Hematopoietic multipotent progenitor cell treated with erythropoietin and hydrocortisone succinate and interleukin-3 and kit ligand, for 17 days (in vitro differentiated cells): ENCODE measurements at regions not wholly inside any gene's neighbourhood (a gene's known extent, or its start where the extent isn't known, plus 50 kb on each side); places are given as distances from the start of the nearest gene placed in this dataset.
A peak's percentile ranks its signal among the peaks of the same experiment; 100 is the strongest.
"Not testable (repeated sequence)": the region's sequence is repeated elsewhere in the genome, so short reads cannot be mapped to it uniquely, and the experiment has no call there.

Experiments
- DNase-seq: peaks from one replicate; pipeline ENCODE4 v3.0.0-alpha.2; 2015; ENCODE audit warnings: low spot score

- DNase-seq = peak; percentile 81
Observed at GRCh38 chr1:117754061-117754969, 148.5 kb downstream of the TENT5C start.

GRCh38 chr1:117757668-117758067, 151.8 kb downstream of the TENT5C start:
- no peak for DNase-seq

GRCh38 chr1:117758444-117759316, 152.8 kb downstream of the TENT5C start:
- peak; percentile 83 for DNase-seq

GRCh38 chr1:117759535-117759934, 153.7 kb downstream of the TENT5C start:
- DNase-seq = no peak

- DNase-seq = no peak
Observed at GRCh38 chr1:117760069-117760468, 154.2 kb downstream of the TENT5C start.

- DNase-seq = no peak
Observed at GRCh38 chr1:117760485-117760884, 154.6 kb downstream of the TENT5C start.

GRCh38 chr1:117767756-117768155, 161.7 kb downstream of the GDAP2 start:
- DNase-seq = not testable (repeated sequence)

GRCh38 chr1:117770981-117771531, 158.4 kb downstream of the GDAP2 start:
- DNase-seq = no peak

GRCh38 chr1:117779364-117779763, 150.1 kb downstream of the GDAP2 start:
- no peak for DNase-seq

GRCh38 chr1:117780687-117781475, 148.5 kb downstream of the GDAP2 start:
- DNase-seq = no peak

- DNase-seq = no peak
Observed at GRCh38 chr1:117782056-117782455, 147.4 kb downstream of the GDAP2 start.

- DNase-seq = no peak
Observed at GRCh38 chr1:117783606-117784396, 145.6 kb downstream of the GDAP2 start.

GRCh38 chr1:117788014-117788413, 141.4 kb downstream of the GDAP2 start:
- DNase-seq = no peak

- no peak for DNase-seq
Observed at GRCh38 chr1:117793413-117793812, 136.0 kb downstream of the GDAP2 start.

GRCh38 chr1:117794073-117794472, 135.3 kb downstream of the GDAP2 start:
- DNase-seq = no peak

- DNase-seq = no peak
Observed at GRCh38 chr1:117795190-117795589, 134.2 kb downstream of the GDAP2 start.

- DNase-seq = no peak
Observed at GRCh38 chr1:117795792-117796191, 133.6 kb downstream of the GDAP2 start.

- DNase-seq = no peak
Observed at GRCh38 chr1:117796226-117796625, 133.2 kb downstream of the GDAP2 start.

GRCh38 chr1:117798550-117798949, 130.9 kb downstream of the GDAP2 start:
- DNase-seq = no peak

- no peak for DNase-seq
Observed at GRCh38 chr1:117802531-117803257, 126.7 kb downstream of the GDAP2 start.
